Right renal pelvis (tissue), 4 donors: ENCODE measurements at regions not wholly inside any gene's neighbourhood (a gene's known extent, or its start where the extent isn't known, plus 50 kb on each side); places are given as distances from the start of the nearest gene placed in this dataset.
A peak's percentile ranks its signal among the peaks of the same experiment; 100 is the strongest.
"Not testable (repeated sequence)": the region's sequence is repeated elsewhere in the genome, so short reads cannot be mapped to it uniquely, and the experiment has no call there.

ENCODE experiments used
- DNase-seq, 4 donors: peaks; one replicate each; pipeline ENCODE4 v3.0.0-alpha.2; 2013; ENCODE audit warnings: low read depth in 4 of 4, low spot score in 3 of 4, missing footprints in 1 of 4

DNA sequence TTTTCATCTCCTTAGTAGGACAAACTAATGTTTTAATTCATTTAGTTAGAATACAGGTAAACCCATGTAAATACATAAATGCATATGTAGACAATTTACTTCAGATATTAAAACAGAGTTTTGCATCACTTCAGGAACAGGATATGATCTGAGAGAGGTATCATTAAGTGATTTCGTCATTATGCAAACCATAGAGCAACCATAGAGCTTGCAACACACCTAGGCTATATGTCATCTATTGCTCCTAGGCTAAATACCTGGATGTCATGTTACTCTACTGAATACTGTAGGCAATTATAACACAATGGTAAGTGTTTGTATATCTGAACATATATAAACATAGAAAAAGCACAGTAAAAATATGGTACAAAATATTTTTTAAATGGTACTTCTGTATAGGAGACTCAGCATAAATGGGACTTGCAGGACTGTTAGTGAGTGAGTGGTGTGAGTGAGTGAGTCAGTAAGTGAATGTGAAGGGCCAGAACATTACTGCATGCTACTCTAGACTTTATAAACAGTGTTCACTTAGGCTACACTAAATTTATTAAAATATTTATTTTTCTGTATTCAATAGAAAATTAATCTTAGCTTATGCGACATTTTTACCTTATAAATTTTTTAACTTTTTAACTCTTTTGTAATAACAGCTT is 1377.5 kb upstream of the CDH9 start:
- DNase-seq, result no peak

DNA sequence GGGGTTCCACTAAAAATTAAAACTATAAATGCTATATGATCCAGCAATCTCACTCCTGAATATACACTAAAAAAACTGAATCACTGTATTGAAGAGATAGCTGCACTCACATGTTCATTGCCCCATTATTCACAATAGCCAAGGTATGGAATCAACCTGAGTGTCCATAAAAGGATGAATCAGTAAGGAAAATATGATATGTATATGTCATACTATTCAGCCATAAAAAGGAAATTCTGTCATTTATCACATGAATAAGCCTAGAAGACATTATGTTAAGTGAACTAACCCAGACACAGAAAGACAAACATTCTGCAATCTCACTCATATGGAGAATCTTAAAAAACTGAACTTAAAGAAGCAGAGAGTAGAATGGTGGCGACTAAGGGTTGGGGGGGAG is 1376.2 kb upstream of the CDH9 start:
- DNase-seq, result no peak

DNA sequence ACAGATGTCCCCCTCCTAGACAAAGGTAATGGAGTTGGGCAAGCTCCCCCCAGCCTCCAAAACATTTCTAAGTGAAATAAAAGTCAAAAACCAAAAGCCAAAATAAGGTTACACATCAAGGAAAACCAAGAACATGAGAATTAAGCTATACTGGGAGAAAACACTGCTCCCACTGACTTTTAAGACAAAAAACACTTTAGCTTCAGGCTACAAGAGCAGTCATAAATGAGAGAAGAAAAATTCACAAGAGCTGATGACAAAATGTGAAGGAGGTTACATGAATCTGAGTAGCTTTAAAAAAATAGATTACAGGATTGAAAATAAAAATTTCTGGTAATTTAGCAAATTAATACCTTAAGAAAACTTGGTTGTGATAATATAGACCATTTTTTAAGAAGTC is 1370.3 kb upstream of the CDH9 start:
- DNase-seq, result no peak

DNA sequence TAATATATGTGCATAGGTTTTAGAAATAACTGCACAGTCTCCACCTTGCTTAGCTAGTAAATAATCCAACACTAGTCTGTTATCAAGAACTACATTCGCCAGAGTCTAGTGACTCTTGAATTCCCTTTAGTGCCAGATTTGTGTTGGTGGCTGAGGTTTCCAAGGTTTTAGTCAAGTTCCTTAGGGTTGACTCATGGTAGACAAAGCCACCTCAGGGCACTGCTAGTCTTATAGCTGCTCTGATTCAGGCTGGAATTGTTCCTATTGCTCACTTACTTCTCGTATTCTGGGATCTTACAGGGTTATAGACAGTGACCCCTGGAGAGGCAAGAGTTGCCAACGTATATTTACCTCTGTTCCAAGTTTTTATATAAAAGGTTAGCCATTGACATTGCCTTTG is 1369.8 kb upstream of the CDH9 start:
- DNase-seq, result no peak

DNA sequence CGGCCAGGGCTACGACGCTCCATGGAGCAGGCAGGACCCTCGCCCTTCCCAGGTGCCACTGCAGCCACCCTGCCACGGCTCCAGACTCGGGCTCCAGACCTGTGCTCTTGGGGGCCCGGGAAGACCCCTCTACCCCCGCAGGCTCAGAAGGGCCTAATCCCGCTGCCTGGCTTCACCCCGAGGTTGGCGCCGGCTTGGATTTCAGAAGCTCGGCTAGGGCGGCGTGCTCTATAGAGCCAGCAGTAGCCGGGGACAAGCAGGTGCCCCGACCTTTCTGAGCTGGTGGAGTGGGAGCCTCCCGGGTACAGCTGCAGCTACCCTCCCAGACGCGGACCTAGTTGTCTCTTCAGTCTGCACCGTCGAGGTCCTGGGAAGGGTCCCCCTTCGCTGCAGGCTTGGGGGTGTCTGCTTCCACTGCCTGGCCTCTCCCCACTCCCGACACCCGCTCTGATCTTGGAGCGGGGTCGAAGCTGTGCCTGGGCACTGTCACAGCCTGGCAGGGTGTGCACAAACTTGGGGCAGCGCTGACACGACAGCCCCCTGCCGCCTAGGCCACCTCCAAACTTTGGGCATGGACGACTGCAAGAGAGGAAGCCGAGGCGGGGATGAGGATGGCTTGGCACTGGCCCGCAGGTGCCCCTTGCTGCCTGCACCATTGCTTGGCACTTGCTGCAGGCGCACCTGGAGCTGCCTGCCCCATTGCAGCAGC is 1366.1 kb upstream of the CDH9 start:
- no peak for DNase-seq

DNA sequence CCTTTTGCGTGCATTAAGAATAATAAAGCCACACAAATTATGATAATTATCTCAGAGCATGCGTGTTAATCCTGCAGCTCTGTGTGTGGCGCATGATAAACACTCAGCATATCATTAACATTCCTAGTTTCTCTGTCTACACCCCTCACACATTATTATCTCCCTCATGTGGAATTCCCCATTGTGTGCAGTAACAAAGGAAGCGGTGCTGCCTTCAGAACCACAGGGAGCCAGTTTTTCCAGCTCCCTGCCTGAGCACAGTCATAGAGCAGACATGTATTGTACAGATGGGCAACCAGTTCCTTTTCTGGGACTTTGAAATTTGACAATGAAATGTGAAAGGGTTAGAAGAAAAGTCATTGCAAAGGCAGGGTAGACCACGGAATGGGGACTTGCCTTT is 1365.5 kb upstream of the CDH9 start:
- DNase-seq, result no peak

DNA sequence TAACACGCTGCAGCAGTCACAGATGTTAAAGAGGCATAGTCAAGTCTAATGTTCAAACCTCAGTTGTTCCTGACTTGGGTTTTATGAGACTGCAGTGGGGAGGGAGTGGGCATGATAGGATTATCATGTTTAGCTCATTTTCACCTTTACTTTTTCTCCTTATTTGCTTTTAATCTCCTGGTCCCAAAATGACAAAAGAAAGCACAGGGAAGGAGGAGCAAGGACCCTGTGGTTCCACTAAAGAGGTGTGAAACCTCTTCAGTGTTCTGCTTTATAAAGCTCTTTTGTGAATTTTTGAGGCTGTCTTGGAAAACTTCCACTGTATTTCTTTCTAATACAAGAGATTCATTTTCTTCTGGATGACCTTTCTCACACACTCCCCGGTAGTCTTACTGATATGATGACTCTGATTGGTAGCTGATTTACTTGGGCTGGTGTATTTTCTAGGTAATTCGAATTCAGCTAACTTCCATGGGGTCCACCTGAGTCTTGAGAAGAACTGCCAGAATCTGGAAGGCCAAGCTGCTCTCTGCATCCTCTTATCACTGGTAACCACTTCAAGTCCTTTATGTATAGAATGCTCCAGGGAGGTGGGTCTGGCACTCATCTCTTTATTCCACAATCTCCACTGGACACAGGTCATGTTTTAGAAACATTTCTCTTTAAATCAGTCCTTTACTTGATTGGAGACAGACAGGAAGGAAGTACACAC is 1364.4 kb upstream of the CDH9 start:
- no peak for DNase-seq

DNA sequence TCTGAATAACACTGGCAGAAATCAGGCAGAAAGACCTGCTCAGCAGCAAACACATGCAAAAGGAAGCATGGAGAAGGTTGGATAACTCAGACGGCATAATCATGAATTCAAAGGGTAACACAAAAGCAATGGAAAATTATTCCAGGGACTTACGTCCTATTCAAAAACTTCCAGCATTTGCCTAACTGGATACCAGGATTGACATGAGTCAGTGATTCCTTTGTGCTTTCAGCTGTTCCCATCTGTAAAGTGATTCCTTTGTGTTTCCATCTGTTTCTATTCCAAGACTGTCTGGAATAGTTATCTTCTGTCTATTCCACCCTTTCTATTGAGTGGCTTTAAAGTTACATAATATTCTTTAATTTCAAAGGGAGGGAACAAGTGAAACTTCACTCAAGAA is 1361.7 kb upstream of the CDH9 start:
- no peak for DNase-seq

DNA sequence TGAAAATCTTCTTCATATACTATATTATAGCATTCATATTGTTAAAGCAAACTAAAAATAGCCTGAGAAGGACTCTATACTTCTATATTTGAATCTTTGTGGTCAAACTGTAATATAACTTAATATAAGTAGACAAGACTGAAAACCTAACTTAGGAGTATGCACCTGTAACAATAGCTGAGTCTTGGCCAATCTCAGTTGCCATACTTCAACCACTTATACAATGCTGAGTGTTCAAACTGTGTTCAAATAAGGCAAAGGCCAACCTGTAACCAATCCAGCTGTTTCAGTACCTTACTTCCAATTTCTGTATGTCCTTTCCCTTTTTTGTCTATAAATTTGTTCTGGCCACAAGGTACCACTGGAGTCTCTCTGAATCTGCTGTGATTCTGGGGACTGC is 1360.8 kb upstream of the CDH9 start:
- DNase-seq, result no peak

DNA sequence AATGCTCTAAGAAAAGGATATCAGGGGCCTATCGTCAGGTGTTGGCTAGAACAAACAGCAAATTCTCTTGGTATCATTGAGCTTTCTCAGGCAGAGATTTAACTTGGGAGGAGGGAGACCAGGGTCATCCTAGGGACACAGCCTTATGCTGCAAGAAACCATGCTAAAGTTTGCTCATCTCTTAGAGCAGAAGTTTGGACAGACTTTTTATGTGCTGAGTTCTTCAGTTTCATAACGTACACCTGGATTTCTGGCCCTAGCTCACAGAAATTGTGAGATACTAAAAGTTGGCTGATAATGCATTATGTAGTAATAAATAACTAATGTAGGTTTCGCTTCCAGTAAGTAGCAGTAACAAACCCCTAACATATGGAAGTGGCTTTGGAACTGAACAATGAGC is 1359.8 kb upstream of the CDH9 start:
- no peak for DNase-seq

DNA sequence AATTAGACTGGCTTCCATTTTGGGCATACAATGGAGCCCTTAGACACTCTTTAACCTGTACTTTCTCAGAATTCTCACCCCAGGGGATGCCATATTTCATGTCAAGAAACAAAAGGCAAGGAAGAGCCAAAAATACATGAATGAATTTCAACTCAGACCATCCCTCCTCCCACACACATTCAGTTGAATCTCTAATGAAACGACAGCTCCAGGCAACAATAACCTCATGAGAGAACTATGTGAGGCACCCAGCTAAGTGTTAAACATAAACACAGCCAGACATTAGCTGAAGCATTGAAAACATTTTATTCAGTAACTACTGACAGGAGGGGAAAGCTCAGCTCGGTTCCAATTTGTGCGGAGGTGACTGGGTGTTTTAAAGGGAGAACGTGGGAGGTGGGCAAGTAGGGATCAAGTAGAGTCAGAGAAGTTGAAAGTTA is 1359.1 kb upstream of the CDH9 start:
- peak in 3 of 4 donors; percentile 23 to 36 (median 34) for DNase-seq

DNA sequence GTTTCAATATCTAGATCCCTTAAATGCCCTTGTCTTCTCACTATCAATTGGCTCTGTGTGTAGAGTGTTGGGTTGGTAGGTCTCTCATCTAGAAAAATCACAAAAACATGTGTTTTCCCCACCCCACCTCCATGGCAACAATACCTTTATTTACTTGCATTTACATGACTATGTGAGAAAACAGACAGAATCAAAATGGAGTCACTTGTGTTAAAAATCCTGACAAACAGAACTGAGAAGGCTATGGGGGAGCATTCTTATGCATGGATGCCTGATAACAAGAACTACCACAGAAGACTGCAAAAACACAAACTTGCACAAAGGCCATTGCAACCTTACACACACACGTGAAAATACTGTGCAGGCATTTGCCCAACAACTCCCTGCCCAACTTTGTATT is 1352.9 kb upstream of the CDH9 start:
- no peak for DNase-seq

DNA sequence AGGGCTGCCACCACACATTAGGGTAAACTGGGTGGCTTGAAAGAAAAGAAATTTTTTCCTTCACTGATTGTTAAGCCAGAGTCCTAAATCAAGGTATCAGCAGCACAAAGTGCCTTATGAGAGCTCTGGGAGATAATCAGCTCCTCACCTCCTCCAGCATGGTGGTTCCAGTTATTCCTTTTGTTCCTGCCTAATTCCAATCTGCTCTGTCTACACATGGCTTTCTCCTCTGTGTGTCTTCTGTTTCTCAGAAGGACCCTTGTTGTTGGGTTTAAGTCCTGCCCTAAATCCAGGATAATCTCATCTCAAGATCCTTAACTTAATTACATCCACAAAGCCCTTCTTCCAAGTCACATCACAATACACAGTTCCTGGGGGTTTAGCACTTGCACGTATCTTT is 1352.0 kb upstream of the CDH9 start:
- no peak for DNase-seq

DNA sequence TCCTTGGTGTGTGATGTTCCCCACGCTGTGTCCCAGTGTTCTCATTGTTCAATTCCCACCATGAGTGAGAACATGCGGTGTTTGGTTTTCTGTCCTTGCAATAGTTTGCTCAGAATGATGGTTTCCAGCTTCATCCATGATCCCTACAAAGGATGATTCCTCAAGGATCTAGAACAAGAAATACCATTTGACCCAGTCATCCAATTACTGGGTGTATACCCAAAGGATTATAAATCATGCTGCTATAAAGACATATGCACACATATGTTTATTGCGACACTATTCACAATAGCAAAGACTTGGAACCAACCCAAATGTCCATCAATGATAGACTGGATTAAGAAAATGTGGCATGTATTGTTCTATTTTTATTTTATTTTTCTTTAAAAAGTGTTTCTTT is 1351.3 kb upstream of the CDH9 start:
- DNase-seq, result not testable (repeated sequence)

DNA sequence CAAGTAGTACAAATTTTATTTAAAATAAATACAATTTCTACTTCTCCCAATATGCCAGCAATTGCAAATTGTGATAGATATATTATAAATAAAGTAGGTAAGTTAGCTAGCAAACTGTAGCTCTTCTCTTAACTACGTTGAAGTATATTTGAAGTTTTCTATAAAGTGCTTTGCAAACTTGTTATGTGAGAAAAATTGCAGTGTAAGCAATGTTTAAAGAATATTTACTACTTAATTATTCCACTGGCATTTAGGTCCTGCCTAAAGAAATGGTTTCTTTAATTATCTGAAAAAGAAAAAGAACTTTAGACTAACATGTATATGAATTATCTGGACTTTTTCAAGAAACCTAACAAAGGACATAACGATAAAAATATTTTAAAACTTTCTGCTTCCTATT is 1350.0 kb upstream of the CDH9 start:
- no peak for DNase-seq

DNA sequence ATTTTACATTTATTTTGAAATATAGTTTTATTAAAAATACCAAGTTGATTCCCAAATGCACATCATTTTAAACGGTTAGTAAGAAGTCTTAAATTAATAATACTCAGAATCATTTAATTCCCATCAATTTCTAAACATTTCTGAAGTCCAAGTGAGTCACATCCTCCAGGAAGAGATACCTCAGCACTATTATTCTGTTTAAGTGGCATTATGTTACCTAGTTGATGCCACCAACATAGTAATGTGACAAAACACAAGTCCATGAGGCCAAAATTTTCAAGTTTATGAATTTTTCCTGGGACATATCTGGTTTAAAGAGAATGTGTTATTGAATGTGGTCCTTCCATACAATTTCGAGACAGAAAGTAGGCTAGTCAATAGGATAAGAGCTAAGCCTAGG is 1348.3 kb upstream of the CDH9 start:
- DNase-seq, result no peak

DNA sequence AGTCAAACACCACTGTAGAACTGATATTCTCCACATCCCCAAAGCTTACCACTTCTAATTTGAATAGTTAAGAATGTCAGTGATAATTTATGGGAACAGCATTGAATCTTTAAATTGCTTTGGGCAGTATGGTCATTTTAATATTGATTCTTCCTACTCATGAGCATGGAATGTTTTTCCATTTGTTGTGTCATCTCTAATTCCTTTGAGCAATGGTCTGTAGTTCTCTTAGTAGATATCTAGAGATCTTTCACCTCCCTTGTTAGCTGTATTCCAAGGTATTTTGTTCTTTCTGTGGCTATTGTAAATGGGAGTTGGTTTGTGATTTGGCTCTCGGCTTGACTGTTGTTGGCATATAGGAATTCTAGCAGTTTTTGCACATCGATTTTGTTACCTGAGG is 1341.8 kb upstream of the CDH9 start:
- DNase-seq, result no peak

DNA sequence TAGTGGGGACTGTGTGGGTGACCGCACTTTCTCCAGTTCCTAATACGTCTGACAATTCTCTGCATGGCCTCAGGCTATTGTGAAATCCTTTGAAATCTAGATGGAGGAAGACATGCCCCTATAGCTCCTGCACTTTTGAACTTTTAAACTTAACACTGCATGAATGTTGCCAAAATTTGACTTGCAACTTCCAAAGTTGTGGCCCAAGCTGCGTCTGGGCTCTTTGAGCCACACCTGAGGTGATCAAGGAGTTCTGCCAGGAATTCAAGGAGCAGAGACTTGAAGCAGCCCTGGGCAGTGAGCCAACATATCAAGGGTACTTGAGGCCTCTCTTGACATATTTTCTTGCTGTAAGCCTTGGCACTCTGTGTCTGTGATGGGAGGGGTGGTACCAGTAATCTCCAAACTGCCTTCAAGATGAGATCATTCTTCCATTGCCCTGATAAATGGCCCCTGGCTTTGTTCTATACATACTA is 1336.1 kb upstream of the CDH9 start:
- DNase-seq, result no peak

DNA sequence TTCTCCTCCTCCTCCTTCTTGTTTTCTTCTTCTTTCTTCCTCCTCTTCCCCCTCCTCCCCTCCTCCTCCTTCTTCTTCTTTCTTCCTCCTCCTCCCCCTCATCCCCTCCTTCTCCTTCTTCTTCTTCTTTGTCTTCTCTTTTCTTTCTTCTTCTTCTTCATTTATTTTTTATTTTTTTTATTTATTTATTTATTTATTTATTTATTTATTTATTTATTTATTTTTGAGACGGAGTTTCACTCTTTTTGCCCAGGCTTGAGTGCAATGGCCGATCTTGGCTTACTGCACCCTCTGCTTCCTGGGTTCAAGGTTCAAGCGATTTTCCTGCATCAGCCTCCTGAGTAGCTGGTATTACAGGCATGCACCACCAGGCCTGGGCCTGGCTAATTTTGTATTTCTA is 1332.5 kb upstream of the CDH9 start:
- DNase-seq, result no peak

DNA sequence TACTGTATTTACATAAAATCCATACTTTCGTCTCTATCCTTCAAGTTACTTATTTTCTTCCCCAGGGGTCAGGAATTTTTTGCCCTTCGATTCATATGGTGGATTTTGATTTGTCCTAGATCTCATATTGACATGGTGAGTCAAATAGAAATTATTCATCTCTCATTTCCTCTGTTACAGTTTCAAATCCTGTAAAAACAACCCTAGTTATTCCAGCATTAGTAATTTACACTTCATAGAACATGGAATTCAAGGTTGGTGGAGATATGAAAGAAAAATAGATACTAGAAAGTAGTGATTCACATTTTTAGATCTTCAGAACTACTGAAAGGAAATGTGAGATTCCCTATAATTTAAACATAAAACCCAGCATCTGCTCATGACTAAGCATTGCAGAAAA is 1331.0 kb upstream of the CDH9 start:
- no peak for DNase-seq

DNA sequence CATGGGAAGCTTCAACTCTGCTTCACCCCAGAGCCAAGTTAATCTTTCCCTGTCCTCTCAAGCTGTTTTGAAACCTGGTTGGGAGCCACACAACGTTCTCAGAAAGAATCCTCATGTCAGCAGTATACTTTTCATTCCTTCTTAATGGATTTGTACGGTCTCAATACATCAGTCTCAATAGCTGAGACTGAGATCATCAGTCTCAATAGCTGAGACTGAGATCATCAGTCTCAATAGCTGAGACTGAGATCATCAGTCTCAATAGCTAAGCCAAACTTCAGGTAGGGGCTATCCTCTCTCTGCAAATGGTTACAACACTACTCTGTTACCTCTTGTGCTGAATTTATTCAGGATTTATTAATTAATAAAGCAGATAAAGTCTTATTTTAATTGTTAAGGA is 1317.4 kb upstream of the CDH9 start:
- no peak for DNase-seq

DNA sequence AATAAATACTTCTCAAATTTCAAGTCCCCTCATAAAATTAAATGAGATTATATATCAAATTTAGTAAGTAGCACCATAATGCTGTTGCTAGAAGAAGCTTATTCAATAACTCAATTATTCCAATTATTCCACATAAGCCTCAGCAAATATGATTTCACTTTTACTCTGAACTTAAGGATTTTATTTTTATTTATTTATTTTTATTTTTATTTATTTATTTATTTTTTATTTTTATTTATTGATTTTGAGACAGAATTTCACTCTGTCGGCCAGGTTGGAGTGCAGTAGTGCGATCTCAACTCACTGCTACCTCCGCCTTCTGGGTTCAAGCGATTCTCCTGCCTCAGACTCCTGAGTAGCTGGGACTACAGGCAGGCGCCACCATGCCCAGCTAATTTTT is 1308.3 kb upstream of the CDH9 start:
- DNase-seq, result no peak
